ENCODE measurements at regions not wholly inside any gene's neighbourhood (a gene's known extent, or its start where the extent isn't known, plus 50 kb on each side); places are given as distances from the start of the nearest gene placed in this dataset.
"Not testable (repeated sequence)": the region's sequence is repeated elsewhere in the genome, so short reads cannot be mapped to it uniquely, and the experiment has no call there.

DNA sequence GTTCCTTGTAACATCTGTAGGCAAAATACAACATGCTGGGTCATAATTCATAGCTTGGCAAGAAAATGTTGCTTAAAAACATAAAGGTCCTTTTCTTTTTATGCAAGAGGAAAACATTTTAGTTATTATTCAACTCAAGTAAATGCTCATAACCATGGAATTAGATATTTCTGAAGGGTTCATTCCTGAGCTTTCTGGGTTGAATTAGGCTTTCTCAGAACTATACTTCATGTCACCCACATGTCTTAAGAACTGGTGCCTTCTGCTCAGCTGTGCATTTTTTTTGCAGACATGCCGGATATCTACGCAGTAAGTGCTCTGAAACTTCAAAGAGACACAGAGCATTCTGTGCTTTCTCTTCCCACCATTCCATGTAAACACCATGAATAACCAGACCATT is 571.4 kb downstream of the TTLL7 start:
- not testable (repeated sequence) for DNase-seq (ENCODE audit: low read depth in 1 of 2, low spot score in 1 of 2); H3K36me3 ChIP-seq; H3K27ac ChIP-seq; H3K9me3 ChIP-seq (ENCODE audit: low read depth); H3K27me3 ChIP-seq; H3K4me1 ChIP-seq (ENCODE audit: low read depth); H3K4me3 ChIP-seq

DNA sequence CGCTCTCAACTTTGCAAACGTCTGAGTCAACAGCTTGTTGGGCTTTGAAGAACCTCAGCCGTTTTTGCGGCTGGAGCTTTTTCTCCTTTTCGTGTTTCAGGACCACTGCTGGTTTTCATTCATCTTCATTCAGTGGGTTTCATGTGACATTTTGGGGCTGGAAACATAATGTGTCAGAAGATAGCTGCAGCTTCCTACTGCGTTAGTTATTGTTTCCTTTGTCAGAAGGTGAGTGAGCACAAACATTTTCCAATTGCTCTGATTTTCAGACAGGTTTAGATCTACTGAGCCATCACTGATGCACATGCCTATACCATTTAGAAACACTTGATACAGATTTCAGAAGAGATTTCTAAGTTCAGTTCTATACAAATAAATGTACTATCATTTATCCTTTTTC is 575.5 kb downstream of the TTLL7 start:
- not testable (repeated sequence) for H3K9me3 ChIP-seq (ENCODE audit: low read depth); H3K36me3 ChIP-seq; H3K27ac ChIP-seq; H3K4me3 ChIP-seq; H3K4me1 ChIP-seq (ENCODE audit: low read depth); DNase-seq (ENCODE audit: low read depth in 1 of 2, low spot score in 1 of 2); H3K27me3 ChIP-seq

DNA sequence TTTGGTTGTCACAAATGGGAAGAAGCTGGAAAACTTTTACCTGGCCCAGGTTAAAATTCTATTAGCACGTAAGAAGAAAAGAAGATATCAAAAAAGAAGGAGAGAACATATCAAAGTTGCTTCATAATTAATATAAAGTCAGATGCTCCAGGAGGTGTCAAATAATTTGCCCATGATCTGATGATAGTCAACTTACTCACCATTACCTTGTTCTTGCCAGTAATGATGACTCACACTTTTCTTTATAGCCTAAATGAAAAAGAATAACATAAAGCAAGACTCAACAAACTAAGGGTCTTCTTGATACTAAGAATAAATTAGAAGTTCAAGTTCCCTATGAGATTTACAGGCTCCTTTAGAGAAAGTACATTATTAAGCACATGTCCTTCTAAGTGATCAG is 580.4 kb downstream of the TTLL7 start:
- TF ChIP-seq, protein P1, sequence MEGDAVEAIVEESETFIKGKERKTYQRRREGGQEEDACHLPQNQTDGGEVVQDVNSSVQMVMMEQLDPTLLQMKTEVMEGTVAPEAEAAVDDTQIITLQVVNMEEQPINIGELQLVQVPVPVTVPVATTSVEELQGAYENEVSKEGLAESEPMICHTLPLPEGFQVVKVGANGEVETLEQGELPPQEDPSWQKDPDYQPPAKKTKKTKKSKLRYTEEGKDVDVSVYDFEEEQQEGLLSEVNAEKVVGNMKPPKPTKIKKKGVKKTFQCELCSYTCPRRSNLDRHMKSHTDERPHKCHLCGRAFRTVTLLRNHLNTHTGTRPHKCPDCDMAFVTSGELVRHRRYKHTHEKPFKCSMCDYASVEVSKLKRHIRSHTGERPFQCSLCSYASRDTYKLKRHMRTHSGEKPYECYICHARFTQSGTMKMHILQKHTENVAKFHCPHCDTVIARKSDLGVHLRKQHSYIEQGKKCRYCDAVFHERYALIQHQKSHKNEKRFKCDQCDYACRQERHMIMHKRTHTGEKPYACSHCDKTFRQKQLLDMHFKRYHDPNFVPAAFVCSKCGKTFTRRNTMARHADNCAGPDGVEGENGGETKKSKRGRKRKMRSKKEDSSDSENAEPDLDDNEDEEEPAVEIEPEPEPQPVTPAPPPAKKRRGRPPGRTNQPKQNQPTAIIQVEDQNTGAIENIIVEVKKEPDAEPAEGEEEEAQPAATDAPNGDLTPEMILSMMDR (IDR thresholded peaks at IDR 0.05; ENCODE audit: low read depth, low read length), result no peak
- no peak overlapping the region for H3K4me3 ChIP-seq

GRCh38 chr1:83413839-83414107 is 585.2 kb downstream of the TTLL7 start:
- H3K27ac ChIP-seq, H3K27me3 ChIP-seq: not testable (repeated sequence)

More for the DNA sequence above, 580.4 kb downstream of the TTLL7 start:
- Histone ChIP-seq H3K36me3 (no peaks in the 10 kb centered on the region), H3K4me1 (ENCODE audit: low read depth) (no peaks in the 10 kb centered on the region), H3K9me3 (ENCODE audit: low read depth) (no peaks in the 10 kb centered on the region), H3K27me3 (no peaks in the 10 kb centered on the region), H3K27ac (no peak overlapping the region)
- DNase-seq (ENCODE audit: low read depth in 1 of 2, low spot score in 1 of 2), result no peak

GRCh38 chr1:83410746-83411413 is 588.1 kb downstream of the TTLL7 start:
- not testable (repeated sequence) for H3K4me3 ChIP-seq; H3K27ac ChIP-seq; H3K9me3 ChIP-seq (ENCODE audit: low read depth); H3K27me3 ChIP-seq; H3K4me1 ChIP-seq (ENCODE audit: low read depth); H3K36me3 ChIP-seq; DNase-seq (ENCODE audit: low read depth in 1 of 2, low spot score in 1 of 2)

More at GRCh38 chr1:83413839-83414107, 585.2 kb downstream of the TTLL7 start:
- H3K9me3 ChIP-seq (ENCODE audit: low read depth); H3K4me1 ChIP-seq (ENCODE audit: low read depth); H3K36me3 ChIP-seq; H3K4me3 ChIP-seq; DNase-seq (ENCODE audit: low read depth in 1 of 2, low spot score in 1 of 2): not testable (repeated sequence)

DNA sequence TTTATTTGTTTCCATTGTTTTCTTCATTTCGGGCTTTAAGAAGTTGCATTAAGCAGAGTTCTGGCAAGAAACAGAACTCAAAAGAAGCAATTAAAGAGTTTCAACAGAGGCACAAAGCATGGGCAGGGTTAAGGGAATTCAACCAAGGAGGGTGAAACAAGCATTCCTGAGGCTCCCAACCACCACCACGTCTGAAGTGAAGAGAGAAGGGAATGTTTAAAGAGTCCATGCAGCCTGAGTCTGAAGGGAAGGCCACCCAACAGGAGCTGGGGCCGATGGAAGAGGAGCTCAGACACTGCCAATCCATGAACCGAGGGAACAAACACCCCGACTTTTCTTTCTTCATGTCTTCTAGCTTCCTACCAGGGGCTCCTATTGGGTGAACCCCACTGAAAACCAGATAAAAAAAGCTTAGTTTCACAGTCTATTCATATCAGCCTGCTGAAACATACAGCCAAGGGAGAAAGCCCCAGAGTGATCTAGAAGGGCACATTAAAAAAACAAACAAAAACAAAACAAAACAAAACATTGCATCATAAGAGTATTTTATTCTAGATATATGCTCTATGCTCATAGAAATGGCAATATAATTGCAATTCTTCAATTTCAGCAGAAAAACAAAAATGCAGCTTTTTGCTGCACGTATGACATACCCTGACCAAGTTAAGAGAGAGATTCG is 592.1 kb downstream of the TTLL7 start:
- not testable (repeated sequence) for DNase-seq (ENCODE audit: low read depth in 1 of 2, low spot score in 1 of 2); H3K27me3 ChIP-seq; H3K36me3 ChIP-seq; H3K4me1 ChIP-seq (ENCODE audit: low read depth); H3K9me3 ChIP-seq (ENCODE audit: low read depth); H3K4me3 ChIP-seq; H3K27ac ChIP-seq

- not testable (repeated sequence) for DNase-seq (ENCODE audit: low read depth in 1 of 2, low spot score in 1 of 2); H3K27ac ChIP-seq; H3K9me3 ChIP-seq (ENCODE audit: low read depth); H3K4me3 ChIP-seq; H3K27me3 ChIP-seq; H3K36me3 ChIP-seq; H3K4me1 ChIP-seq (ENCODE audit: low read depth)
Measured at GRCh38 chr1:83405789-83406188, 593.1 kb downstream of the TTLL7 start.

DNA sequence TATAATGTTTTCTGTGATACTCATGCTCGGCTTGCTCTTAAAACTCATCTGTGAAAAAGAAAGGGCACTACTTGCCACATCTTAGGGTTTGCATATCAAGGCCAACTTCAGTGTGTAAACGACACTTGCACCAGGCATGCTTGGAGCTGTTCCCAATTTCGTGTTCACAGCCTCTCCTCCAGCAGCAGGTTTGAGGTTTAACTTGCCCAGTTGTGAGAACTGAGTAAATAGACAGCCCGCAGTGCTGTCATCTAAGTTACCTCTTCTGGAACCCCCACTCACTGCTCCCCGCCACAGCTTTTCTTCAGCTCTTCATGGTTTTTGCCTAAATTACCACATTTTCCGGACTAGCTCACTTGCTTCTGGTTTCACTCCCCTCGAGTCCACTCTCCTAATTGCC is 595.4 kb downstream of the TTLL7 start:
- DNase-seq (ENCODE audit: low read depth in 1 of 2, low spot score in 1 of 2); H3K36me3 ChIP-seq; H3K27me3 ChIP-seq; H3K4me3 ChIP-seq; H3K27ac ChIP-seq; H3K4me1 ChIP-seq (ENCODE audit: low read depth); H3K9me3 ChIP-seq (ENCODE audit: low read depth): not testable (repeated sequence)

DNA sequence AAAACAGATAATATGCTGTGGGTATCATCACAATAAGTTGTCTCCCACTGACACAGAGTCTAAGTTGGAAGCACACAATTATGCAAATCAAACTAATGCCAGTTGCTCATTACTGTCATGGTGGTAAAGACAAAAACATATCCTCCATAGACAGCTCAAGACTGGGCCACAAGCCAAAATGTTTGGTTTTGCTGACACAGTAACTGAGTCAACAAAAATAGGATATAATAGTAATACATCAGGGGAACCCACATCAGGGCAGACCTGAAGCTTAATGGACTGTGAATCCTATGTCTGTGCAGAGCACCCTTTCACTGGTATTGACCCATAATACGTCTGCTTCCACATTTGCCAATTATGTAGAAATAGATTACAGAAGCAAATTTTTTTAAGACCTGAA is 597.8 kb downstream of the TTLL7 start:
- H3K9me3 ChIP-seq (ENCODE audit: low read depth); DNase-seq (ENCODE audit: low read depth in 1 of 2, low spot score in 1 of 2); H3K4me3 ChIP-seq; H3K4me1 ChIP-seq (ENCODE audit: low read depth); H3K27ac ChIP-seq; H3K36me3 ChIP-seq; H3K27me3 ChIP-seq: not testable (repeated sequence)

- not testable (repeated sequence) for H3K27ac ChIP-seq; H3K4me3 ChIP-seq; DNase-seq (ENCODE audit: low read depth in 1 of 2, low spot score in 1 of 2); H3K4me1 ChIP-seq (ENCODE audit: low read depth); H3K9me3 ChIP-seq (ENCODE audit: low read depth); H3K27me3 ChIP-seq; H3K36me3 ChIP-seq
Measured at GRCh38 chr1:83400173-83400572, 598.8 kb downstream of the TTLL7 start.

- DNase-seq (ENCODE audit: low read depth in 1 of 2, low spot score in 1 of 2); H3K4me3 ChIP-seq; H3K36me3 ChIP-seq; H3K9me3 ChIP-seq (ENCODE audit: low read depth); H3K27ac ChIP-seq; H3K27me3 ChIP-seq; H3K4me1 ChIP-seq (ENCODE audit: low read depth): not testable (repeated sequence)
Measured at GRCh38 chr1:83398125-83398524, 600.8 kb downstream of the TTLL7 start.

DNA sequence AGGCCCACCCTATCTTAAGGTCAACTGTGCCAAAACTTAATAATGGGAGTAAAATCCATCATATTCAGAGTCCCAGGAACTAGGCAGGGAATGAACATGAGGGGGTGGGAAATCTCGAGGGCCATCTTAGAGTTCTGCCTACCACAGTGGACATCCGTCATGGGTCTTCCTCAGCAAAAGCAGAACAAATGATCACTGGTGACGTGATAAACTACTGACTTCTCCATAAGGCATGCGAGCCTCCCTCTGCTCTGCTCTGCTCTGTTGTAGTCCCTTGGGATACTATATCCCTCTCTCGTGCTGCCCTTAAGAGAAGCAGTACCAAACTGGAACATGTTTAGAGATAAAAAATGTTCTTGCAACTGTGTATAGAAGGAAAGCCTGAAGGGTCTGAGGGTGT is 603.8 kb downstream of the TTLL7 start:
- H3K36me3 ChIP-seq; H3K4me1 ChIP-seq (ENCODE audit: low read depth); H3K9me3 ChIP-seq (ENCODE audit: low read depth); H3K27ac ChIP-seq; H3K27me3 ChIP-seq; H3K4me3 ChIP-seq; DNase-seq (ENCODE audit: low read depth in 1 of 2, low spot score in 1 of 2): not testable (repeated sequence)

GRCh38 chr1:83386946-83387345 is 612.0 kb downstream of the TTLL7 start:
- not testable (repeated sequence) for H3K27ac ChIP-seq; H3K27me3 ChIP-seq; H3K4me1 ChIP-seq (ENCODE audit: low read depth); H3K36me3 ChIP-seq; DNase-seq (ENCODE audit: low read depth in 1 of 2, low spot score in 1 of 2); H3K9me3 ChIP-seq (ENCODE audit: low read depth); H3K4me3 ChIP-seq

DNA sequence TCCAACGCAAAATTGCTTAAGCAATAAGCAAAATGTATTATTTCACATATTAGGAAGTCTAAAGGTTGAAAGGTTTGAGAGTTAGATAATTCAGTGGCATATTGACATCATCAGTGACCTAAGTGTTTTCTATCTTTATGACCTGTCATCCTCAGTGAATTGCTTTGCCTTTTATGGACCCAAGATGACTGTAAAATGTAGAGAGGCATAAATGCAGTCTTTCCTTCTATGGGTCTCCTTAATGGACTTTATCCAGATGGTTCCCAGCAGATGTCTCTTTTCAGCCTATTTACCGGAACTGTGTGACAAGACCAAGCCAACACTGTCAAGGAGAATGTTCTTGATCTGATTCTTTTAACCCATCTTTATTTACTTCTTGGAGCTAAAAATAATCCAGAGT is 615.8 kb downstream of the TTLL7 start:
- not testable (repeated sequence) for H3K27ac ChIP-seq; H3K9me3 ChIP-seq (ENCODE audit: low read depth); H3K4me1 ChIP-seq (ENCODE audit: low read depth); H3K27me3 ChIP-seq; H3K4me3 ChIP-seq; DNase-seq (ENCODE audit: low read depth in 1 of 2, low spot score in 1 of 2); H3K36me3 ChIP-seq
